Hepatocyte (in vitro differentiated cells): ENCODE measurements at regions not wholly inside any gene's neighbourhood (a gene's known extent, or its start where the extent isn't known, plus 50 kb on each side); places are given as distances from the start of the nearest gene placed in this dataset.

Experiments used
- DNase-seq: peaks from one replicate; pipeline ENCODE4 v3.0.0-alpha.2; 2016; ENCODE audit warnings: low spot score
- H2AFZ ChIP-seq: fragments of 200-600 bp; sonication (generic); 2 replicates; pipeline ENCODE4 v1.6.0; 2016; ENCODE audit warnings: antibody characterized with exemption, mild to moderate bottlenecking
- H3K27ac ChIP-seq: fragments of 200-600 bp; sonication (generic); 2 replicates; pipeline ENCODE4 v1.5.1; 2016; ENCODE audit warnings: mild to moderate bottlenecking
- H3K27me3 ChIP-seq: fragments of 200-600 bp; sonication (generic); 2 replicates; pipeline ENCODE4 v1.6.1; 2016
- H3K36me3 ChIP-seq: fragments of 200-600 bp; sonication (generic); replicated peaks from 2 replicates; pipeline ENCODE4 v1.5.1; 2016; ENCODE audit warnings: low read depth; ENCODE audit not compliant: insufficient read depth
- H3K4me1 ChIP-seq: fragments of 200-600 bp; sonication (generic); 2 replicates; pipeline ENCODE4 v1.5.1; 2016; ENCODE audit warnings: mild to moderate bottlenecking, moderate library complexity; ENCODE audit not compliant: insufficient read depth
- H3K4me2 ChIP-seq: fragments of 200-600 bp; sonication (generic); 2 replicates; pipeline ENCODE4 v1.6.0; 2016
- H3K4me3 ChIP-seq: fragments of 200-600 bp; sonication (generic); 2 replicates; pipeline ENCODE4 v1.5.1; 2016; ENCODE audit warnings: mild to moderate bottlenecking
- H3K79me2 ChIP-seq: fragments of 200-600 bp; sonication (generic); 2 replicates; pipeline ENCODE4 v1.6.0; 2017; ENCODE audit warnings: mild to moderate bottlenecking
- H3K9me2 ChIP-seq: fragments of 200-600 bp; sonication (generic); replicated peaks from 2 replicates; pipeline ENCODE4 v1.6.0; 2017; ENCODE audit warnings: mild to moderate bottlenecking; ENCODE audit not compliant: insufficient read depth
- H3K9me3 ChIP-seq: fragments of 200-600 bp; sonication (generic); 2 replicates; pipeline ENCODE4 v1.5.1; 2016; ENCODE audit warnings: low read depth, mild to moderate bottlenecking
- H4K20me1 ChIP-seq: fragments of 200-600 bp; sonication (generic); 2 replicates; pipeline ENCODE4 v1.6.0; 2016; ENCODE audit warnings: mild to moderate bottlenecking; ENCODE audit not compliant: insufficient read depth, poor library complexity, severe bottlenecking
- CTCF ChIP-seq: fragments of 200-600 bp; sonication (generic); IDR thresholded peaks from 2 replicates; pipeline ENCODE4 v1.5.1; 2016; ENCODE audit warnings: antibody characterized with exemption, mild to moderate bottlenecking; ENCODE audit not compliant: poor library complexity
- EZH2 ChIP-seq: fragments of 200-600 bp; sonication (generic); IDR thresholded peaks from 2 replicates; pipeline ENCODE4 v1.6.1; 2016; ENCODE audit warnings: antibody characterized with exemption, mild to moderate bottlenecking, borderline replicate concordance
- EZH2phosphoT487 ChIP-seq: fragments of 200-600 bp; sonication (generic); IDR thresholded peaks from one replicate; pipeline ENCODE4 v1.6.1; 2018; ENCODE audit warnings: antibody characterized with exemption, mild to moderate bottlenecking, low read depth, moderate library complexity; ENCODE audit not compliant: unreplicated experiment, severe bottlenecking
- WGBS: methylation state at CpG from one replicate; pipeline ENCODE4 v1.1.6; 2016; ENCODE audit warnings: low lambda C conversion rate; ENCODE audit errors: missing lambda C conversion rate; 5-methylcytosine and 5-hydroxymethylcytosine counted together

DNA sequence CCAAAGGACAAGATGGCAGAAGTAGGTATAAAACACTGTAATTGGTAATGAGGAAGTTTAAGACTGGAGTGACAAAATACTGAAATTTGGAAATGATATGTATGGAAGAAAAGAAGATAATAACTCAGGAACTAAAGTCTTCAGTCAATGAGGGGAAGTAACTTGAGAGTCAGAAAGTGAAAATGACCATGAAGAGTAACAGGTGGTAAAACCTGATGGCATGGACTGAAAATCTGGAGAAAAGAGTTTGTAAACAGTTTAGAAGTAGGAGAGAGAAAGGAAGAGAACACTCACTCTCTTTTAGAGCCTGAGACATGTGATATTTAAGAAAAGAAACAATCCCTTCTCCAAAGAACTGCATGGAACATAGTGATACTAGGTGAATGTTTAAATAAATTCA is 387.9 kb downstream of the PYDC2 start:
- Histone ChIP-seq H3K27ac (no peak overlapping the region), H3K4me3 (no peak overlapping the region), H3K4me1 (no peaks in the 10 kb centered on the region), H3K36me3 (no peaks in the 10 kb centered on the region), H3K4me2 (no peak overlapping the region), H2AFZ (no peak overlapping the region), H3K9me2 (no peaks in the 10 kb centered on the region), H3K79me2 (no peaks in the 10 kb centered on the region), H3K9me3 (no peaks in the 10 kb centered on the region), H4K20me1 (no peaks in the 10 kb centered on the region), H3K27me3 (no peaks in the 10 kb centered on the region)
- no peak for TF ChIP-seq CTCF
- no peak for TF ChIP-seq EZH2phosphoT487
- TF ChIP-seq EZH2: no peak
- DNase-seq: no peak

DNA sequence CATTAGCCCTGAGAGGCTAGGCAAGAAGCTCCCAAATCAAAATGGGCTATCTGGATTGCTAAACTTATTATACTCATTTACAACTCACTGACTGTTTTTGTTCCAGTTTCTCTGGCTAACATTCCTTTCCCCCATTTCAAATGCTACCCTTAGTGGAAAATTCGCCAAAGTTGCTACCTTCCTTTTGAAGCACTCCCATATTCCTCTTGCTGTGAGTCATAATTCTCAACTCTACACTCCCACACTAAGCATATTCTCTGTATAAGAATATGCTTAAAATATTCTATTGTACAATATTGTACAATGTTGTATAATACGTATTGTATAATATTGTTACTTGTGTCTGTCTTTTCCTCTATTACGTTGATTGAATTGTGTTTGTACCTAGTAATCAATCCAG is 398.6 kb downstream of the PYDC2 start:
- WGBS: 94% methylated on average over 3 of the region's 3 CpGs
- no peaks in the 10 kb centered on the region for H3K4me1 ChIP-seq
- no peaks in the 10 kb centered on the region for H3K9me2 ChIP-seq
- H2AFZ ChIP-seq: no peak overlapping the region
- no peak overlapping the region for H3K27ac ChIP-seq
- no peaks in the 10 kb centered on the region for H3K27me3 ChIP-seq
- no peak overlapping the region for H3K4me2 ChIP-seq
- no peaks in the 10 kb centered on the region for H3K79me2 ChIP-seq
- no peak overlapping the region for H3K4me3 ChIP-seq
- TF ChIP-seq EZH2phosphoT487 (no peak), EZH2 (no peak), CTCF (no peak)
- H4K20me1 ChIP-seq: no peaks in the 10 kb centered on the region
- H3K36me3 ChIP-seq: no peaks in the 10 kb centered on the region
- no peak for DNase-seq
- H3K9me3 ChIP-seq: no peaks in the 10 kb centered on the region

- no peak overlapping the region for H3K4me3 ChIP-seq
- no peaks in the 10 kb centered on the region for H3K79me2 ChIP-seq
- no peaks in the 10 kb centered on the region for H3K4me1 ChIP-seq
- H3K9me3 ChIP-seq: no peaks in the 10 kb centered on the region
- WGBS: 81% methylated on average over 5 of the region's 5 CpGs
- no peak overlapping the region for H3K27ac ChIP-seq
- H2AFZ ChIP-seq: no peak overlapping the region
- no peak for DNase-seq
- no peaks in the 10 kb centered on the region for H3K27me3 ChIP-seq
- no peaks in the 10 kb centered on the region for H3K36me3 ChIP-seq
- no peaks in the 10 kb centered on the region for H4K20me1 ChIP-seq
- no peaks in the 10 kb centered on the region for H3K9me2 ChIP-seq
- TF ChIP-seq EZH2 (no peak), EZH2phosphoT487 (no peak), CTCF (no peak)
- no peak overlapping the region for H3K4me2 ChIP-seq
Observed at GRCh38 chr3:191869738-191870415, 408.9 kb downstream of the PYDC2 start.
